MM.1S (cell line): ENCODE measurements at regions not wholly inside any gene's neighbourhood (a gene's known extent, or its start where the extent isn't known, plus 50 kb on each side); places are given as distances from the start of the nearest gene placed in this dataset.

ENCODE experiments used
- EZH2 ChIP-seq: fragments of 300-600 bp; sonication (generic); optimal IDR thresholded peaks from 2 replicates; pipeline ENCODE3; 2017; ENCODE audit warnings: low read depth, mild to moderate bottlenecking, antibody characterized with exemption, low read length, mixed read lengths
- EZH2phosphoT487 ChIP-seq: fragments of 300-600 bp; sonication (generic); IDR thresholded peaks from 2 replicates; pipeline ENCODE4 v1.6.1; 2018; ENCODE audit warnings: antibody characterized with exemption, low read length
- TF ChIP-seq, protein P1 (sequence below): fragments of 300-600 bp; sonication (generic); IDR thresholded peaks from 2 replicates; pipeline ENCODE4 v1.5.1; 2016; ENCODE audit warnings: antibody characterized with exemption, low read length, mixed read lengths

DNA sequence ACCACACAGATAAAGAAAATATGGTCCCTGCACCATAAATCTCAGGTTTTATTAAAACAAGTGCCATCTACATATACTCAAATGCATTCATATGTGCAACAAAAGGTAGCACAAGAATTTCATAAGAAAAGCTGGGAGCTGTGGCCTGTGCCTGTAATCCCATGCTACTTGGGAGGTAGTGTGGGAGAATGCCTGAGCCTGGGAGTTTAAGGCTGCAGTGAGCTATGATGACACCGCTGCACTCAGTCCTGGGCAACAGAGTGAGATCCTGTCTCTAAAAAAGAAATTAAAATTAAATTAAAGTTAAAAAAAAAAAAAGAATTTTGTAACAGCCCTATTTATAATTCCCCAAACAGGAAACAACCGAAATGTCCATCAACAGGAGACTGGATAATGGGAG, 81.3 kb upstream of the JADE1 start:
- TF ChIP-seq, protein P1, sequence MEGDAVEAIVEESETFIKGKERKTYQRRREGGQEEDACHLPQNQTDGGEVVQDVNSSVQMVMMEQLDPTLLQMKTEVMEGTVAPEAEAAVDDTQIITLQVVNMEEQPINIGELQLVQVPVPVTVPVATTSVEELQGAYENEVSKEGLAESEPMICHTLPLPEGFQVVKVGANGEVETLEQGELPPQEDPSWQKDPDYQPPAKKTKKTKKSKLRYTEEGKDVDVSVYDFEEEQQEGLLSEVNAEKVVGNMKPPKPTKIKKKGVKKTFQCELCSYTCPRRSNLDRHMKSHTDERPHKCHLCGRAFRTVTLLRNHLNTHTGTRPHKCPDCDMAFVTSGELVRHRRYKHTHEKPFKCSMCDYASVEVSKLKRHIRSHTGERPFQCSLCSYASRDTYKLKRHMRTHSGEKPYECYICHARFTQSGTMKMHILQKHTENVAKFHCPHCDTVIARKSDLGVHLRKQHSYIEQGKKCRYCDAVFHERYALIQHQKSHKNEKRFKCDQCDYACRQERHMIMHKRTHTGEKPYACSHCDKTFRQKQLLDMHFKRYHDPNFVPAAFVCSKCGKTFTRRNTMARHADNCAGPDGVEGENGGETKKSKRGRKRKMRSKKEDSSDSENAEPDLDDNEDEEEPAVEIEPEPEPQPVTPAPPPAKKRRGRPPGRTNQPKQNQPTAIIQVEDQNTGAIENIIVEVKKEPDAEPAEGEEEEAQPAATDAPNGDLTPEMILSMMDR = no peak
- TF ChIP-seq EZH2 (no peak), EZH2phosphoT487 (no peak)
